Tibial nerve (tissue), 3 donors: ENCODE measurements at regions not wholly inside any gene's neighbourhood (a gene's known extent, or its start where the extent isn't known, plus 50 kb on each side); places are given as distances from the start of the nearest gene placed in this dataset.

Experiments used
- CTCF ChIP-seq, 5 experiments: fragments of 200-600 bp in 3 of 5; fragments of 450-650 bp in 2 of 5; sonication (generic) in 3 of 5; IDR thresholded peaks; one replicate each; pipeline ENCODE4 v1.5.1; 2016 to 2019; ENCODE audit warnings: antibody characterized with exemption in 5 of 5, mild to moderate bottlenecking in 3 of 5, moderate library complexity in 2 of 5
- POLR2A ChIP-seq, 2 donors: fragments of 450-650 bp; IDR thresholded peaks; one replicate each; pipeline ENCODE4 v1.6.1; 2017; ENCODE audit warnings: antibody characterized with exemption in 2 of 2, mild to moderate bottlenecking in 2 of 2, moderate library complexity in 2 of 2

DNA sequence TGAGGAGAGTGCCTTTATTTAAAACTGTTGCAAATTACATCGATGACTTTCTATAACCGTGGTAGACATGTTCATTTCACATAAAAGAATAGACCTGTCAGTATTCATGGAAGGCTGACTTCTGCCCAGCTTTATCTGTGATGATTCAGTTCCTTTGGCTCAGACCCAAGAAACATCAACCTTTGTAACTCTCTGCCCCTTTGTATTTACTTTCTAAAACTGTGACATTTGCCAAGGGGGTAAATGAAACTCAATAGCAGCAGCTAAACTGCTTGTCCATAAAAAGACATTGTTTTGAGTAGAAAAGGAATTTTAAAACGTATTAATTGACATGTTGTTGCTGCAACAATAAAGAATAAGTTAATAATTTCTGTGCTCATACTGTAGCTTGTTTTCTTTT lies 137.8 kb upstream of the ANKH start:
- no peak for TF ChIP-seq CTCF (IDR thresholded peaks at IDR 0.05)
- no peak for TF ChIP-seq POLR2A (IDR thresholded peaks at IDR 0.05)
